ENCODE measurements at regions not wholly inside any gene's neighbourhood (a gene's known extent, or its start where the extent isn't known, plus 50 kb on each side); places are given as distances from the start of the nearest gene placed in this dataset.

DNA sequence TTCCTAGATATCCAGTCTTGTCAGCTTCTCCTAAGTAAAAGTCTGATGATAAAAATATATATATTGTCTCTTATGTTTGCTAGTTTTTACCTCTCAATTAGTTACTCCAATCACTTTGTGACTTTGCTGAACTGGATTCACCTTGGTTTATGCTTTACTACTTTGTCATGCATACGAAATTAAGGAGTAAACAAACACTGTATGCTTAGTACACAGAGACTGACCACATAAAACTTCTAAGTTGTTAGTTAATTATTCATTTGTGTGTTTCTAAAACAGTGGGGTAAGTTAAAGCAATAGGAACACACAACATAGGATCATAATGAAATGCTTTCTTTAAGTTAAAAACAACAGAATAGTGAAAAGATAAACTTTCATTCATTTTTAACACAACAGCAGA is 877.3 kb upstream of the MAP3K7 start:
- Histone ChIP-seq H3K27ac (ENCODE audit: low read depth in 1 of 2, low read length in 2 of 2) (no peak overlapping the region), H3K9ac (ENCODE audit: low read depth in 1 of 2, low read length in 2 of 2) (no peak overlapping the region), H3K4me3 (ENCODE audit: low read depth in 1 of 3, low read length in 3 of 3) (no peak overlapping the region), H3K27me3 (ENCODE audit: control insufficient read depth in 4 of 4, insufficient read depth in 4 of 4, low read length in 3 of 4) (no peaks in the 10 kb centered on the region), H3K9me3 (ENCODE audit: control insufficient read depth in 4 of 4, low read length in 3 of 4) (no peaks in the 10 kb centered on the region), H3K4me1 (ENCODE audit: control insufficient read depth in 4 of 4, insufficient read depth in 4 of 4, low read length in 3 of 4) (no peaks in the 10 kb centered on the region), H3K36me3 (ENCODE audit: control insufficient read depth in 4 of 4, insufficient read depth in 3 of 4, low read depth in 1 of 4, low read length in 3 of 4) (no peaks in the 10 kb centered on the region)
- no peak for DNase-seq (ENCODE audit: low spot score)
- 30% methylated on average over 1 of the region's 1 CpG for WGBS
- TF ChIP-seq JUND (IDR thresholded peaks at IDR 0.05): no peak
- TF ChIP-seq FOXA2 (IDR thresholded peaks at IDR 0.05): no peak
- no peak for TF ChIP-seq HNF4A (conservative IDR thresholded peaks at IDR 0.05)
- TF ChIP-seq NR2F2 (IDR thresholded peaks at IDR 0.05): no peak
- TF ChIP-seq, protein P1, sequence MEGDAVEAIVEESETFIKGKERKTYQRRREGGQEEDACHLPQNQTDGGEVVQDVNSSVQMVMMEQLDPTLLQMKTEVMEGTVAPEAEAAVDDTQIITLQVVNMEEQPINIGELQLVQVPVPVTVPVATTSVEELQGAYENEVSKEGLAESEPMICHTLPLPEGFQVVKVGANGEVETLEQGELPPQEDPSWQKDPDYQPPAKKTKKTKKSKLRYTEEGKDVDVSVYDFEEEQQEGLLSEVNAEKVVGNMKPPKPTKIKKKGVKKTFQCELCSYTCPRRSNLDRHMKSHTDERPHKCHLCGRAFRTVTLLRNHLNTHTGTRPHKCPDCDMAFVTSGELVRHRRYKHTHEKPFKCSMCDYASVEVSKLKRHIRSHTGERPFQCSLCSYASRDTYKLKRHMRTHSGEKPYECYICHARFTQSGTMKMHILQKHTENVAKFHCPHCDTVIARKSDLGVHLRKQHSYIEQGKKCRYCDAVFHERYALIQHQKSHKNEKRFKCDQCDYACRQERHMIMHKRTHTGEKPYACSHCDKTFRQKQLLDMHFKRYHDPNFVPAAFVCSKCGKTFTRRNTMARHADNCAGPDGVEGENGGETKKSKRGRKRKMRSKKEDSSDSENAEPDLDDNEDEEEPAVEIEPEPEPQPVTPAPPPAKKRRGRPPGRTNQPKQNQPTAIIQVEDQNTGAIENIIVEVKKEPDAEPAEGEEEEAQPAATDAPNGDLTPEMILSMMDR (IDR thresholded peaks at IDR 0.05; ENCODE audit: low read depth, low read length, missing input control): no peak
- TF ChIP-seq, protein P2, sequence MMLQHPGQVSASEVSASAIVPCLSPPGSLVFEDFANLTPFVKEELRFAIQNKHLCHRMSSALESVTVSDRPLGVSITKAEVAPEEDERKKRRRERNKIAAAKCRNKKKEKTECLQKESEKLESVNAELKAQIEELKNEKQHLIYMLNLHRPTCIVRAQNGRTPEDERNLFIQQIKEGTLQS (IDR thresholded peaks at IDR 0.05): no peak

GRCh38 chr6:91462241-91462640 is 875.4 kb upstream of the MAP3K7 start:
- no peak for DNase-seq (ENCODE audit: low spot score)
- H3K9ac ChIP-seq (ENCODE audit: low read depth in 1 of 2, low read length in 2 of 2): no peak overlapping the region
- H3K27ac ChIP-seq (ENCODE audit: low read depth in 1 of 2, low read length in 2 of 2): no peak overlapping the region
- H3K4me1 ChIP-seq (ENCODE audit: control insufficient read depth in 4 of 4, insufficient read depth in 4 of 4, low read length in 3 of 4): no peaks in the 10 kb centered on the region
- H3K4me3 ChIP-seq (ENCODE audit: low read depth in 1 of 3, low read length in 3 of 3): no peak overlapping the region
- no peaks in the 10 kb centered on the region for H3K27me3 ChIP-seq (ENCODE audit: control insufficient read depth in 4 of 4, insufficient read depth in 4 of 4, low read length in 3 of 4)
- H3K9me3 ChIP-seq (ENCODE audit: control insufficient read depth in 4 of 4, low read length in 3 of 4): no peaks in the 10 kb centered on the region
- no peaks in the 10 kb centered on the region for H3K36me3 ChIP-seq (ENCODE audit: control insufficient read depth in 4 of 4, insufficient read depth in 3 of 4, low read depth in 1 of 4, low read length in 3 of 4)
- TF ChIP-seq, protein P2 (IDR thresholded peaks at IDR 0.05): no peak
- no peak for TF ChIP-seq TAF1 (conservative IDR thresholded peaks at IDR 0.05)
- no peak for TF ChIP-seq RXRA (IDR thresholded peaks at IDR 0.05)
- no peak for TF ChIP-seq RAD21 (IDR thresholded peaks at IDR 0.05)
- 65% methylated on average over 2 of the region's 2 CpGs for WGBS

- Histone ChIP-seq H3K9ac (ENCODE audit: low read depth in 1 of 2, low read length in 2 of 2) (no peak overlapping the region), H3K4me3 (ENCODE audit: low read depth in 1 of 3, low read length in 3 of 3) (no peak overlapping the region), H3K27ac (ENCODE audit: low read depth in 1 of 2, low read length in 2 of 2) (no peak overlapping the region), H3K9me3 (ENCODE audit: control insufficient read depth in 4 of 4, low read length in 3 of 4) (no peaks in the 10 kb centered on the region), H3K27me3 (ENCODE audit: control insufficient read depth in 4 of 4, insufficient read depth in 4 of 4, low read length in 3 of 4) (no peaks in the 10 kb centered on the region), H3K36me3 (ENCODE audit: control insufficient read depth in 4 of 4, insufficient read depth in 3 of 4, low read depth in 1 of 4, low read length in 3 of 4) (no peaks in the 10 kb centered on the region), H3K4me1 (ENCODE audit: control insufficient read depth in 4 of 4, insufficient read depth in 4 of 4, low read length in 3 of 4) (no peaks in the 10 kb centered on the region)
- no peak for DNase-seq (ENCODE audit: low spot score)
- TF ChIP-seq FOXA1 (IDR thresholded peaks at IDR 0.05) (no peak), MAX (IDR thresholded peaks at IDR 0.05) (no peak), REST (IDR thresholded peaks at IDR 0.05) (no peak), GABPA (IDR thresholded peaks at IDR 0.05 in 1 of 2, conservative IDR thresholded peaks at IDR 0.05 in 1 of 2) (no peak), SP1 (IDR thresholded peaks at IDR 0.05) (no peak), JUND (IDR thresholded peaks at IDR 0.05) (no peak), FOXA2 (IDR thresholded peaks at IDR 0.05) (no peak), HNF4G (IDR thresholded peaks at IDR 0.05) (no peak), NR2F2 (IDR thresholded peaks at IDR 0.05) (no peak), YY1 (IDR thresholded peaks at IDR 0.05) (no peak), TAF1 (conservative IDR thresholded peaks at IDR 0.05) (no peak)
- TF ChIP-seq, protein P2 (IDR thresholded peaks at IDR 0.05): no peak
- 79% methylated on average over 2 of the region's 2 CpGs for WGBS
Measured at GRCh38 chr6:91453224-91453878, 866.5 kb upstream of the MAP3K7 start.

Data from liver (tissue), 8 donors.